Left ventricle myocardium inferior (tissue), 1 donor: ENCODE measurements at regions not wholly inside any gene's neighbourhood (a gene's known extent, or its start where the extent isn't known, plus 50 kb on each side); places are given as distances from the start of the nearest gene placed in this dataset.

Experiments
- DNase-seq: peaks from one replicate; pipeline ENCODE4 v3.0.0-alpha.2; 2020
- H3K27ac ChIP-seq: fragments of 200-600 bp; replicated peaks from 2 replicates; pipeline ENCODE4 v1.8.0; 2021
- H3K27me3 ChIP-seq: fragments of 200-600 bp; 2 replicates; pipeline ENCODE4 v1.8.0; 2021; ENCODE audit warnings: low read depth
- H3K36me3 ChIP-seq: fragments of 200-600 bp; 2 replicates; pipeline ENCODE4 v1.8.0; 2021
- H3K4me1 ChIP-seq: fragments of 200-600 bp; 2 replicates; pipeline ENCODE4 v1.8.0; 2021
- H3K4me3 ChIP-seq: fragments of 200-600 bp; 2 replicates; pipeline ENCODE4 v1.8.0; 2021; ENCODE audit warnings: mild to moderate bottlenecking, moderate library complexity
- H3K9me3 ChIP-seq: fragments of 200-600 bp; replicated peaks from 2 replicates; pipeline ENCODE4 v1.8.0; 2021
- intact Hi-C: fragments of 100-400 bp; cut with micrococcal nuclease; formaldehyde crosslinking; loops from one replicate; pipeline ENCODE4 v1.11.0; 2022
- TF ChIP-seq, protein P1 (sequence below): fragments of 200-600 bp; IDR thresholded peaks from 2 replicates; pipeline ENCODE4 v1.8.0; 2021; ENCODE audit warnings: antibody characterized with exemption, mild to moderate bottlenecking, borderline replicate concordance
- donor health status: DM: no; HTN: yes; CAD: no; lungs with severe emphysema.

DNA sequence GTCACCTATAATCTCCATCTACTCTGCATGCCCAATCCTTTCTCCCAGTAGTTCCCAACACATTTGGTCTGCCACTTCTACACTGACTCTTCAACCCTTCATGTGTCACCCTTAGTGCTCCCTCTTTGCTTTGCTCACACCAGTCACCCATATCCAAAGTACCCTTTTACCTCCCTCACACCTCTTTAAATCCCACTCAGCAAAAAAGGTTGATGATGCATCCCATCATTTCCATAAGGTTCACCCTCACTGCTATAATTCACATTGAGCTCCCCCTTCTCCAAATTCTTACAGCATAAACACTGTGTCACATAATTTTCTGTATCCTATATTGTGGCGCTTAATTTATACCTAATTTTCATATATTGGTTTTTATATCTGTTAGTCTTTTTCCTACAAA, 83.8 kb upstream of the ATP1B1 start:
- H3K4me1 ChIP-seq: peaks cover 2% of the 10 kb centered on the region
- H3K4me3 ChIP-seq: no peak overlapping the region
- TF ChIP-seq, protein P1, sequence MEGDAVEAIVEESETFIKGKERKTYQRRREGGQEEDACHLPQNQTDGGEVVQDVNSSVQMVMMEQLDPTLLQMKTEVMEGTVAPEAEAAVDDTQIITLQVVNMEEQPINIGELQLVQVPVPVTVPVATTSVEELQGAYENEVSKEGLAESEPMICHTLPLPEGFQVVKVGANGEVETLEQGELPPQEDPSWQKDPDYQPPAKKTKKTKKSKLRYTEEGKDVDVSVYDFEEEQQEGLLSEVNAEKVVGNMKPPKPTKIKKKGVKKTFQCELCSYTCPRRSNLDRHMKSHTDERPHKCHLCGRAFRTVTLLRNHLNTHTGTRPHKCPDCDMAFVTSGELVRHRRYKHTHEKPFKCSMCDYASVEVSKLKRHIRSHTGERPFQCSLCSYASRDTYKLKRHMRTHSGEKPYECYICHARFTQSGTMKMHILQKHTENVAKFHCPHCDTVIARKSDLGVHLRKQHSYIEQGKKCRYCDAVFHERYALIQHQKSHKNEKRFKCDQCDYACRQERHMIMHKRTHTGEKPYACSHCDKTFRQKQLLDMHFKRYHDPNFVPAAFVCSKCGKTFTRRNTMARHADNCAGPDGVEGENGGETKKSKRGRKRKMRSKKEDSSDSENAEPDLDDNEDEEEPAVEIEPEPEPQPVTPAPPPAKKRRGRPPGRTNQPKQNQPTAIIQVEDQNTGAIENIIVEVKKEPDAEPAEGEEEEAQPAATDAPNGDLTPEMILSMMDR: no peak
- H3K36me3 ChIP-seq: no peaks in the 10 kb centered on the region
- no peaks in the 10 kb centered on the region for H3K9me3 ChIP-seq
- H3K27ac ChIP-seq: no peak overlapping the region
- intact Hi-C loops: no loop called here
- no peak for DNase-seq
- H3K27me3 ChIP-seq: no peaks in the 10 kb centered on the region

DNA sequence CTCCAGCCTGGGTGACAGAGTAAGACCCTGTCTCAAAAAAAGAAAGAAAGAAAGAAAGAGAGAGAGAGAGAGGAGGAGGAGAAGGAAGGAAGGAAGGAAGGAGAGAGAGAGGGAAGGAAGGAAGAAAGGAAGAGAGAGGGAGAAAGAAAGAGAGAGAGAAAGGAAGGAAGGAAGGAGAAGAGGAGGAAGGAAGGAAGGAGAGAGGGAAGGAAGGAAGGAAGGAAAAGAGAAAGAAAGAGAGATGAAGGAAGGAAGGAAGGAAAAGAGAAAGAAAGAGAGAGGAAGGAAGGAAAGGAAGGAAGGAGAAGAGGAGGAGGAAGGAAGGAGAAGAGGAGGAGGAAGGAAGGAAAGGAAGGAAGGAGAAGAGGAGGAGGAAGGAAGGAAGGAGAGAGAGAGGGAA, 82.2 kb upstream of the ATP1B1 start:
- intact Hi-C loops: no loop called here

DNA sequence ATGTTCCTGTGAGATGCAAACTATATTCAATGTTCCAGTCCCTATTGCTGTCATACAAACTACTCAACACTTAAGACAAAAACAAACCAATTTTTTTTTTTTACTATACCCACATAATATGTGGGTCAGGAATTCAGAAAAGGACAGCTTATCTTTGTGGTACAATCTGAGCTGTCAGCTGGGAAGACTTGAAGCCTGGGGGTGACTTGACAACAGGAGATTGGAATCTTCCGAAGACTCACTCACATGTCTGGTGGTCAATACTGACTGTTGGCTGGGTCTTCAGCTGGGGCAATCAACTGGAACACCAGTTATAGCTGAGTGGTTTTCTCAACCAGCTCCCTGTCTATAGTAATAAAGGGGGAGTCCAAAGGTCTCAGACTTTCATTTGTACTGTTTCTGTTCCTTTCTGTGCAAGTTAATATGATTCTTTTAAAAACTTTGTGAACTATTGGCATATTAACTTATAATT, 81.7 kb upstream of the ATP1B1 start:
- peaks cover 7% of the 10 kb centered on the region for H3K4me1 ChIP-seq
- intact Hi-C loops: no loop called here
- H3K9me3 ChIP-seq: no peaks in the 10 kb centered on the region
- H3K27me3 ChIP-seq: no peaks in the 10 kb centered on the region
- H3K27ac ChIP-seq: no peak overlapping the region
- no peak overlapping the region for H3K4me3 ChIP-seq
- H3K36me3 ChIP-seq: no peaks in the 10 kb centered on the region
- TF ChIP-seq, protein P1: no peak
- no peak for DNase-seq

More for the DNA sequence above, 82.2 kb upstream of the ATP1B1 start:
- peaks cover 7% of the 10 kb centered on the region for H3K4me1 ChIP-seq
- H3K27ac ChIP-seq: no peak overlapping the region
- H3K36me3 ChIP-seq: no peaks in the 10 kb centered on the region
- H3K9me3 ChIP-seq: no peaks in the 10 kb centered on the region
- H3K4me3 ChIP-seq: no peak overlapping the region
- no peaks in the 10 kb centered on the region for H3K27me3 ChIP-seq
- DNase-seq: no peak
- TF ChIP-seq, protein P1: no peak

DNA sequence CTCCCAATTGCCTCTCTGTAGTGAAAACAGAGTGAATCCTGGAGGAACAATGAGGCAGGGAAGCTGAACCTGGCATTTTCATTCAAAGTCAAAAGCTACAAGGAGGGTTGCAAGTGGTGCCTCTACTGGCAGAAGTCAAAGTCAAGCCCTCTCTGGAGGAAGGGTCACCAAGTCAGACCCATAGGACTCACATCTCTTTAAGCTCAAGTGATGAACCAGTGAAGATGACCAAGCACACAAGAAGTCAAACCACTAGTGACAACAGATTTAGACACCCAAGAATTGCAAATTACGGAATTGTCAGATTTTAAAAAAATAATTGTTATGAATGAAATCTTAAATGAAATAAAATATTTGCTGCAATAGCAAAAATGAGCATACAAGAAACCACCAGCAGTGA, 81.1 kb upstream of the ATP1B1 start:
- intact Hi-C loops: no loop called here
- TF ChIP-seq, protein P1: no peak
- DNase-seq: no peak
- Histone ChIP-seq H3K27ac (no peak overlapping the region), H3K4me3 (no peak overlapping the region), H3K9me3 (no peaks in the 10 kb centered on the region), H3K36me3 (no peaks in the 10 kb centered on the region), H3K4me1 (peaks cover 7% of the 10 kb centered on the region), H3K27me3 (no peaks in the 10 kb centered on the region)

DNA sequence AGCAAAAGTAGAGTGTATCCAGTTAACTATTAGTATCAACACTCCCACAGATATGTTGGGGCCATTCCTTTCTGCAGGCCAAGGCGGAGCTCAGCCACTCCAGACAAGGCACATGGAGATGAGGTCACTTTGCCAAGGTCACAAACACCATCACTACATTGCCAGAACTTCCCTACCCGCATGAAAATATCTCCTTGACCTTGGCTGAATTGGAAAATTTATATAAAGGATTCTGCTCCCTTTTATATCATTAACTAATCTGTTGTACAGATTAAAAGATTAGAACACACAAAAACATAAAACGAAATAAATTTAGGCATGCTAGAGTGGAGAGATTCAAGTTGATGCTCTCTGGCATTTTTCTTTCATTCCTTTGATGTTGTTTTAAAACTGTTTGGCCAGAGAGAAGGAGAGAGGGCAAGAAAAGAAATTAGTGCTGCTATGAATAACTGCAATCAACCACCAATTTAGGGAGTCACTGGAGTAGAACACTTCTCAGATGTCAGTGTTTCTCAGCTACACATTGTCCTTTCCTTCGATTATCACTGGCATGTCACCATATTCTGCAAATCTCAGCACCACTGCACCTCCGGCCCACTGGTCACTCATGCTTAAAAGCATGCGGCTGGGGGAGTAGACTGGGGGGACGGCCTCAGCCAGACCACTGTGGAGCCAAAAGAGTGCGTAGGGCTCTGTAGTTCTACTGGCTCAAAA, 78.7 kb upstream of the ATP1B1 start:
- intact Hi-C loops: no loop called here
- no peak for DNase-seq
- Histone ChIP-seq H3K36me3 (no peaks in the 10 kb centered on the region), H3K4me1 (peaks cover 7% of the 10 kb centered on the region), H3K27me3 (no peaks in the 10 kb centered on the region), H3K9me3 (no peaks in the 10 kb centered on the region), H3K4me3 (no peak overlapping the region), H3K27ac (no peak overlapping the region)
- TF ChIP-seq, protein P1: no peak
